ENCODE measurements at regions not wholly inside any gene's neighbourhood (a gene's known extent, or its start where the extent isn't known, plus 50 kb on each side); places are given as distances from the start of the nearest gene placed in this dataset.

- TF ChIP-seq CTCF (IDR thresholded peaks at IDR 0.05): no peak
- TF ChIP-seq POLR2A (IDR thresholded peaks at IDR 0.05): no peak
Measured at GRCh38 chr15:96106181-96106580, 224.3 kb upstream of the NR2F2 start.

All from body of pancreas (tissue), 4 donors.